ENCODE measurements at regions not wholly inside any gene's neighbourhood (a gene's known extent, or its start where the extent isn't known, plus 50 kb on each side); places are given as distances from the start of the nearest gene placed in this dataset.

- TF ChIP-seq MGA (IDR thresholded peaks at IDR 0.05) (peak; percentile 27; the same call in 1 of the 2 replicates), MYBL2 (IDR thresholded peaks at IDR 0.05; ENCODE audit: low read depth) (peak; percentile 23; the same call in 1 of the 2 replicates), MYBL2 (CRISPR knock-in tag; IDR thresholded peaks at IDR 0.05; ENCODE audit: borderline replicate concordance) (no peak), KHSRP (IDR thresholded peaks at IDR 0.05) (no peak), HMGXB4 (CRISPR knock-in tag; IDR thresholded peaks at IDR 0.05) (no peak), ZNF639 (CRISPR knock-in tag; conservative IDR thresholded peaks at IDR 0.05 in 1 of 2, IDR thresholded peaks at IDR 0.05 in 1 of 2) (no peak), ZBTB33 (CRISPR knock-in tag; IDR thresholded peaks at IDR 0.05) (peak; percentile 83; the same call in 1 of the 2 replicates), ZNF445 (CRISPR knock-in tag; IDR thresholded peaks at IDR 0.05; ENCODE audit: low read depth) (no peak)
Observed at GRCh38 chr15:36449662-36450145, 129.7 kb upstream of the CDIN1 start (continued).
